BJ (cell line): ENCODE measurements at regions not wholly inside any gene's neighbourhood (a gene's known extent, or its start where the extent isn't known, plus 50 kb on each side); places are given as distances from the start of the nearest gene placed in this dataset.

Experiments
- CTCF ChIA-PET: fragments of 350-600 bp; formaldehyde crosslinking; extraction: SDS; loops from one replicate; lab custom pipeline; 2021; ENCODE audit warnings: antibody characterized with exemption, inconsistent platforms; lab: Yijun Ruan, JAX
- POLR2A ChIA-PET: fragments of 300-600 bp; sonication (Branson Sonifier 250); formaldehyde crosslinking; extraction: SDS; loops from one replicate; lab custom pipeline; 2021; ENCODE audit warnings: antibody characterized with exemption; lab: Charles Lee
- DNase-seq: peaks from one replicate; pipeline ENCODE4 v3.0.0-alpha.2; 2011; ENCODE audit warnings: low read depth
- H3K27me3 ChIP-seq: 2 replicates; pipeline ENCODE4 v1.6.0; 2011; ENCODE audit warnings: low read length; ENCODE audit not compliant: control insufficient read depth, insufficient read depth
- H3K36me3 ChIP-seq: 2 replicates; pipeline ENCODE4 v1.5.1; 2011; ENCODE audit warnings: low read length; ENCODE audit not compliant: control insufficient read depth, insufficient read depth
- H3K4me3 ChIP-seq: 2 replicates; pipeline ENCODE4 v1.5.1; 2011; ENCODE audit warnings: low read depth, mild to moderate bottlenecking, control low read depth, low read length
- CTCF ChIP-seq: IDR thresholded peaks from 2 replicates; pipeline ENCODE4 v1.5.1; 2011; ENCODE audit warnings: low read depth, mild to moderate bottlenecking, control low read depth, inconsistent platforms, low read length, moderate library complexity; ENCODE audit not compliant: insufficient read depth

GRCh38 chr14:28936601-28937000 lies 170.0 kb downstream of the FOXG1 start:
- no peaks in the 10 kb centered on the region for H3K36me3 ChIP-seq
- H3K27me3 ChIP-seq, result no peaks in the 10 kb centered on the region
- DNase-seq, result no peak
- TF ChIP-seq CTCF, result no peak
- POLR2A ChIA-PET, result no interaction called here
- CTCF ChIA-PET, result no interaction called here
- H3K4me3 ChIP-seq, result no peak overlapping the region

- DNase-seq, result no peak
- no peak for TF ChIP-seq CTCF
- no peaks in the 10 kb centered on the region for H3K27me3 ChIP-seq
- CTCF ChIA-PET, result no interaction called here
- no peaks in the 10 kb centered on the region for H3K36me3 ChIP-seq
- POLR2A ChIA-PET, result no interaction called here
- H3K4me3 ChIP-seq, result no peak overlapping the region
These were observed 175.2 kb downstream of the FOXG1 start for GRCh38 chr14:28941758-28942157.

GRCh38 chr14:28944605-28945004 lies 178.0 kb downstream of the FOXG1 start:
- POLR2A ChIA-PET, result no interaction called here
- DNase-seq, result no peak
- Histone ChIP-seq H3K4me3 (no peak overlapping the region), H3K27me3 (no peaks in the 10 kb centered on the region), H3K36me3 (no peaks in the 10 kb centered on the region)
- CTCF ChIA-PET, result interaction anchor here (1.3 kb wide), 1 partner anchor 1339 kb away, joined by 3 read pairs; no protein-coding TSS in a partner anchor
- no peak for TF ChIP-seq CTCF

GRCh38 chr14:28946267-28946666 lies 179.7 kb downstream of the FOXG1 start:
- no peaks in the 10 kb centered on the region for H3K36me3 ChIP-seq
- ChIA-PET CTCF (interaction anchor here (0.7 to 1.0 kb wide), 2 partner anchors 9 to 10 kb away, joined by 3 read pairs; no protein-coding TSS in a partner anchor), POLR2A (no interaction called here)
- no peak overlapping the region for H3K4me3 ChIP-seq
- DNase-seq, result no peak
- TF ChIP-seq CTCF, result no peak
- no peaks in the 10 kb centered on the region for H3K27me3 ChIP-seq

GRCh38 chr14:28949503-28949902 lies 182.9 kb downstream of the FOXG1 start:
- no peak for TF ChIP-seq CTCF
- POLR2A ChIA-PET, result no interaction called here
- Histone ChIP-seq H3K27me3 (no peaks in the 10 kb centered on the region), H3K4me3 (no peak overlapping the region), H3K36me3 (no peaks in the 10 kb centered on the region)
- no peak for DNase-seq
- CTCF ChIA-PET, result no interaction called here
